ENCODE measurements at regions not wholly inside any gene's neighbourhood (a gene's known extent, or its start where the extent isn't known, plus 50 kb on each side); places are given as distances from the start of the nearest gene placed in this dataset.

DNA sequence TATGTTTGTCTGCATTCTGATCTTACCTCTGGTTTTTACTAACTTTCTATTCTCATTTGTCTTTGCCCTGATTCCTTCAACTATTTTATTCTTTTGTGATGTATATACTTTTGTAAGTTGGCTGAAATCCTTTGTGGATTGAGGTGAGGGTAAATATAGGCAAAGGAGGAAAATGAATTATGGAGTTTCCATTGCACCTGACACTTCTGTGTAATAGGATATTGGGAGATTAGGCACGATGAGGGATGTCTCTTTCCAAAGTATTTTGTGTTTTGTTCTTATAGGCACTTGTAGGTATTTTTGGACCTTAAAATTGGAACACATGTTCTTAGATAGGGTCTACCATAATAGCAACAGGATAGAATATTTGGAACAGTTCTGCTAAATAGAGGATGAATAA is 76.4 kb downstream of the HRH4 start:
- DNase-seq (ENCODE audit: low read depth in 1 of 2, low spot score in 1 of 2) (no peak), ATAC-seq (no peak), FAIRE-seq (no peak)
- no peaks in the 10 kb centered on the region for H3K4me1 ChIP-seq
- H3K4me2 ChIP-seq = no peak overlapping the region
- H3K9me3 ChIP-seq = no peaks in the 10 kb centered on the region
- 4% methylated on average over 1 of the region's 1 CpG for WGBS (ENCODE audit: missing lambda C conversion rate)
- CTCF ChIA-PET = no interaction called here
- TF ChIP-seq TFCP2L1 (CRISPR knock-in tag; IDR thresholded peaks at IDR 0.05) (no peak), HEYL (CRISPR knock-in tag; IDR thresholded peaks at IDR 0.05) (no peak), CBX2 (IDR thresholded peaks at IDR 0.05; ENCODE audit: borderline replicate concordance, low read depth) (no peak), HOXB5 (CRISPR knock-in tag; IDR thresholded peaks at IDR 0.05) (no peak), HOXA7 (CRISPR knock-in tag; IDR thresholded peaks at IDR 0.05) (no peak), MYC (IDR thresholded peaks at IDR 0.05; ENCODE audit: borderline replicate concordance, low read length) (no peak), CBX8 (IDR thresholded peaks at IDR 0.05) (no peak), ZNF302 (CRISPR knock-in tag; IDR thresholded peaks at IDR 0.05) (no peak), EHMT2 (IDR thresholded peaks at IDR 0.05; ENCODE audit: low read depth) (no peak), POLR2AphosphoS2 (conservative IDR thresholded peaks at IDR 0.05; ENCODE audit: low read length) (no peak), NFE2L2 (conservative IDR thresholded peaks at IDR 0.05; ENCODE audit: low read length) (no peak)
- TF ChIP-seq, protein P1, sequence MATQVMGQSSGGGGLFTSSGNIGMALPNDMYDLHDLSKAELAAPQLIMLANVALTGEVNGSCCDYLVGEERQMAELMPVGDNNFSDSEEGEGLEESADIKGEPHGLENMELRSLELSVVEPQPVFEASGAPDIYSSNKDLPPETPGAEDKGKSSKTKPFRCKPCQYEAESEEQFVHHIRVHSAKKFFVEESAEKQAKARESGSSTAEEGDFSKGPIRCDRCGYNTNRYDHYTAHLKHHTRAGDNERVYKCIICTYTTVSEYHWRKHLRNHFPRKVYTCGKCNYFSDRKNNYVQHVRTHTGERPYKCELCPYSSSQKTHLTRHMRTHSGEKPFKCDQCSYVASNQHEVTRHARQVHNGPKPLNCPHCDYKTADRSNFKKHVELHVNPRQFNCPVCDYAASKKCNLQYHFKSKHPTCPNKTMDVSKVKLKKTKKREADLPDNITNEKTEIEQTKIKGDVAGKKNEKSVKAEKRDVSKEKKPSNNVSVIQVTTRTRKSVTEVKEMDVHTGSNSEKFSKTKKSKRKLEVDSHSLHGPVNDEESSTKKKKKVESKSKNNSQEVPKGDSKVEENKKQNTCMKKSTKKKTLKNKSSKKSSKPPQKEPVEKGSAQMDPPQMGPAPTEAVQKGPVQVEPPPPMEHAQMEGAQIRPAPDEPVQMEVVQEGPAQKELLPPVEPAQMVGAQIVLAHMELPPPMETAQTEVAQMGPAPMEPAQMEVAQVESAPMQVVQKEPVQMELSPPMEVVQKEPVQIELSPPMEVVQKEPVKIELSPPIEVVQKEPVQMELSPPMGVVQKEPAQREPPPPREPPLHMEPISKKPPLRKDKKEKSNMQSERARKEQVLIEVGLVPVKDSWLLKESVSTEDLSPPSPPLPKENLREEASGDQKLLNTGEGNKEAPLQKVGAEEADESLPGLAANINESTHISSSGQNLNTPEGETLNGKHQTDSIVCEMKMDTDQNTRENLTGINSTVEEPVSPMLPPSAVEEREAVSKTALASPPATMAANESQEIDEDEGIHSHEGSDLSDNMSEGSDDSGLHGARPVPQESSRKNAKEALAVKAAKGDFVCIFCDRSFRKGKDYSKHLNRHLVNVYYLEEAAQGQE (IDR thresholded peaks at IDR 0.05) = no peak
- TF ChIP-seq, protein P2, sequence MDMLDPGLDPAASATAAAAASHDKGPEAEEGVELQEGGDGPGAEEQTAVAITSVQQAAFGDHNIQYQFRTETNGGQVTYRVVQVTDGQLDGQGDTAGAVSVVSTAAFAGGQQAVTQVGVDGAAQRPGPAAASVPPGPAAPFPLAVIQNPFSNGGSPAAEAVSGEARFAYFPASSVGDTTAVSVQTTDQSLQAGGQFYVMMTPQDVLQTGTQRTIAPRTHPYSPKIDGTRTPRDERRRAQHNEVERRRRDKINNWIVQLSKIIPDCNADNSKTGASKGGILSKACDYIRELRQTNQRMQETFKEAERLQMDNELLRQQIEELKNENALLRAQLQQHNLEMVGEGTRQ (IDR thresholded peaks at IDR 0.05) = no peak
- no peak overlapping the region for H3K4me3 ChIP-seq
- POLR2A ChIA-PET = no interaction called here
- H3K27ac ChIP-seq = no peak overlapping the region

DNA sequence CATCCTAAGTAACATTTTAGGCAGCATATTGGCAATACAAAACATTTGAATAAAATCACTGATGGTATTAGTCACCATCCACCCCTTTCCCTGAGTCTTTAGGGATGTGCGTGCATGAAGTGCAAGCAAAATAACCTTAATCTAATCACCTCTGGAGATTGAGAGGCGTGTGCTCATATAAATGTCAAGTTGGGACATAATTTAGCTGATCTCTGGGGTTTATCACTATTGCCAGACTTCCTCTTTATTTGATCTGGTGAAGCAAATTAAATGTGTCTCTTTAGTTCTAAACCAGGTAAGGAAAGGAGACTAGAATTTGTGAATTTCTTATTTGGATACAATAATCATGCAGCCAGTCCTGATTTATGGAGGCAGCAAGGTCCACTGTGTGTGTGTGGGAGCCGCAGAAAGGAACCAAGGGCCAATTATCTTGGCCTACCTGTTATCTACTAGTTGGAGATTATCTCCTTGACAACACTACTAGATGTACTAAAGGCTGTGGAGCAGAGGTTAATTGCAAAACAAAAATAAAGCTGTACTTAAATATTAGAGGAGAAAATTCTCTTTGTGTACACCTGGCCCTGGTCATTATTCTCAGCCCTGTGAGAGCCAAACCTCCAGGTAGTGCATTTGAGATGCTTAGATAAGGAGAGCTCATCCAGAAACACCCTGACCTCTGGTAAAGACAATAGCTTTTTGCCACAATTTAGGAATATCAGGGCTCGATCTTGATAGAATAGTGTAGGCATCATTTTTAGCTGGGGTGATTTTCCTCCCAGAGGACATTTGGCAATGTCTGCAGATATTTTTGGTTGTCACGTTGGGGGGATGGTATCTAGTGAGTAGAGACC is 78.2 kb downstream of the HRH4 start:
- H3K27ac ChIP-seq = no peak overlapping the region
- FAIRE-seq = no peak
- H3K9me3 ChIP-seq = no peaks in the 10 kb centered on the region
- no peak overlapping the region for H3K4me3 ChIP-seq
- H3K4me2 ChIP-seq = no peak overlapping the region
- no peak for DNase-seq (ENCODE audit: low read depth in 1 of 2, low spot score in 1 of 2)
- no peak for ATAC-seq
- ChIA-PET POLR2A (no interaction called here), CTCF (no interaction called here)
- H3K4me1 ChIP-seq = no peaks in the 10 kb centered on the region
- TF ChIP-seq CHD4 (IDR thresholded peaks at IDR 0.05; ENCODE audit: borderline replicate concordance) (no peak), JUN (IDR thresholded peaks at IDR 0.05) (no peak), RFX5 (IDR thresholded peaks at IDR 0.05) (no peak)
- 1% methylated on average over 5 of the region's 5 CpGs for WGBS (ENCODE audit: missing lambda C conversion rate)

DNA sequence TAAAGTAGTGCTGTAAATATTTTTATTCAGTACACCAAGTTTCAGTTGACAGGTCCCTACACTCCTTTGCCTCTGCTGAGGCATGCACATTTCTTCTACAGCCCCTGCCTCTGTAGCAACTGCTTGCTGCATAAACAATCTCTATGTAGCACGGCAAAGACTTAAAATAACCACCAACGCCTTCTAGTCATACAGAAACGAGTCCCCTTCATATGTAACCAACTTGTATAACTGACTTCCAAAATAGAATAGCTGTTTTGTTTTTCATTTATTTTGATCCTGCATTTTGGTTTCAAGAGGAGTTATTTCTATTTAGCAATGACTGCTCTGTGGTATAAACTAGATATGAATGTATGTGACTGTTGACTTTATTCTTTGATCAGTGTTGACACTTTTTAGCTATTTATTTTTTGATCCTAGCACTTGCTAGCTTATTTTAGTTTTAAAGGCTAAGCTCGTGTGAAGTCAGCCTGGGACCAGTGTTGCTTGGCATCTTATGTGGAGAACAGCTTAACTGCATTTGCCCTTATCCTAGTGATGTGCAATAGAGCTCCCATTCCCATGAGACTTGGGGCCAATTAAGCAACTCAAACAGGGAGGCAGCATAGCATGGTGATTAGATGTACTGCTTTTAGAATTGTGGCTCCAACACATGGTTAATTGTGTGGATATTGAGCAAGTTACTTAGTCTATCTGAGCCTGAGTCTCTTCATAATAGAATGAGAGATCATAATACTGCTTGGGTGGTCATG is 79.6 kb downstream of the HRH4 start:
- Histone ChIP-seq H3K4me2 (no peak overlapping the region), H3K4me3 (no peak overlapping the region), H3K27ac (no peak overlapping the region), H3K9me3 (no peaks in the 10 kb centered on the region), H3K4me1 (no peaks in the 10 kb centered on the region)
- ATAC-seq = no peak
- no peak for FAIRE-seq
- DNase-seq (ENCODE audit: low read depth in 1 of 2, low spot score in 1 of 2) = no peak
- POLR2A ChIA-PET = no interaction called here
- CTCF ChIA-PET = interaction anchor here (1.1 to 1.2 kb wide), 3 partner anchors 51 to 187 kb away, joined by 3 read pairs; no protein-coding TSS in a partner anchor
- no peak for TF ChIP-seq HDAC2 (IDR thresholded peaks at IDR 0.05)
- TF ChIP-seq CHD2 (IDR thresholded peaks at IDR 0.05; ENCODE audit: low read length, partially characterized antibody) = no peak
- TF ChIP-seq JUN (IDR thresholded peaks at IDR 0.05) = no peak
- TF ChIP-seq ZFP36 (IDR thresholded peaks at IDR 0.05; ENCODE audit: borderline replicate concordance, partially characterized antibody) = no peak
- TF ChIP-seq CBX8 (IDR thresholded peaks at IDR 0.05) = no peak
- TF ChIP-seq ESRRA (IDR thresholded peaks at IDR 0.05; ENCODE audit: borderline replicate concordance, low read length) = no peak
- TF ChIP-seq SMC3 (IDR thresholded peaks at IDR 0.05) = no peak
- no peak for TF ChIP-seq RARB (CRISPR knock-in tag; IDR thresholded peaks at IDR 0.05)
- 3% methylated on average over 4 of the region's 4 CpGs for whole genome bisulfite sequencing (ENCODE audit: missing lambda C conversion rate)

Measured in A549 (cell line).